K562 (cell line): ENCODE measurements at regions not wholly inside any gene's neighbourhood (a gene's known extent, or its start where the extent isn't known, plus 50 kb on each side); places are given as distances from the start of the nearest gene placed in this dataset.
"Not testable (repeated sequence)": the region's sequence is repeated elsewhere in the genome, so short reads cannot be mapped to it uniquely, and the experiment has no call there.

Experiments used
- ATAC-seq: fragments of 200-7000 bp; cut with Tn5 transposase; 3 replicates; pipeline ENCODE4 v1.9.1; 2020; ENCODE audit warnings: moderate library complexity
- BruUV-seq: library from RNA; stranded (reverse); fragments of 400-500 nt; replicated peaks from 2 replicates; lab custom pipeline; 2021; lab: Mats Ljungman, UMichigan
- CTCF ChIA-PET: fragments of 300-600 bp; formaldehyde crosslinking; extraction: SDS; loops from one replicate; lab custom pipeline; 2021; ENCODE audit warnings: low intra/inter-chr PET ratio; lab: Yijun Ruan, JAX
- POLR2A ChIA-PET: fragments of 300-600, 350-650 bp; sonication (Branson Sonifier 250); formaldehyde crosslinking; extraction: SDS; loops from one replicate; lab custom pipeline; 2021; ENCODE audit warnings: antibody characterized with exemption, inconsistent platforms; lab: Yijun Ruan, JAX
- DNase-seq, 4 experiments: peaks; one replicate each; pipeline versions ENCODE4 v3.0.0 to v3.0.0-alpha.2; 2011 to 2018; ENCODE audit warnings: low spot score in 3 of 4, mixed read lengths in 3 of 4; ENCODE audit errors: extremely low read depth in 1 of 4
- FAIRE-seq: peaks from 2 replicates; lab custom pipeline; 2011; peaks lifted over from hg19 to GRCh38; lab: Jason Lieb, UNC
- H2AFZ ChIP-seq: 2 replicates; pipeline ENCODE4 v1.6.0; 2011; ENCODE audit warnings: low read depth, low read length, control low read depth, inconsistent platforms
- H3K27ac ChIP-seq: fragments of 200-600 bp; 3 replicates; pipeline ENCODE4 v1.8.0; 2011; ENCODE audit warnings: low read depth, mild to moderate bottlenecking, control low read depth, inconsistent platforms, low read length, moderate library complexity, mixed read lengths; ENCODE audit errors: extremely low read depth
- H3K27me3 ChIP-seq, 2 experiments: fragments of 300-600 bp in 1 of 2; 2 replicates in 1 of 2; 3 replicates in 1 of 2; pipeline versions ENCODE4 v1.6.0 to v1.8.0; 2011; ENCODE audit warnings: inconsistent platforms in 2 of 2, low read length in 2 of 2, mild to moderate bottlenecking in 1 of 2, mixed read lengths in 1 of 2, moderate library complexity in 1 of 2; ENCODE audit not compliant: control insufficient read depth in 2 of 2, insufficient read depth in 2 of 2
- H3K36me3 ChIP-seq: fragments of 300-600 bp; 3 replicates; pipeline ENCODE4 v1.8.0; 2011; ENCODE audit warnings: mild to moderate bottlenecking, low read length, inconsistent platforms; ENCODE audit not compliant: control insufficient read depth, insufficient read depth
- H3K4me1 ChIP-seq, 2 experiments: fragments of 200-600 bp in 1 of 2; replicated peaks in 1 of 2; 2 replicates in 1 of 2; 3 replicates in 1 of 2; pipeline versions ENCODE4 v1.5.1 to v1.8.0; 2011; ENCODE audit warnings: inconsistent platforms in 2 of 2, low read length in 2 of 2, mild to moderate bottlenecking in 1 of 2, mixed read lengths in 1 of 2, moderate library complexity in 1 of 2; ENCODE audit not compliant: control insufficient read depth in 2 of 2, insufficient read depth in 2 of 2
- H3K4me2 ChIP-seq: 2 replicates; pipeline ENCODE4 v1.6.1; 2011; ENCODE audit warnings: low read length, control low read depth, inconsistent platforms, mixed read lengths; ENCODE audit not compliant: insufficient read depth
- H3K4me3 ChIP-seq: fragments of 200-600 bp; sonication (generic), shearing (Covaris generic); 2 replicates; pipeline ENCODE4 v1.5.1; 2016; ENCODE audit warnings: control low read depth, inconsistent platforms
- H3K79me2 ChIP-seq: fragments of 200-600 bp; 3 replicates; pipeline ENCODE4 v1.8.0; 2011; ENCODE audit warnings: low read length, inconsistent platforms; ENCODE audit not compliant: control insufficient read depth, insufficient read depth
- H3K9ac ChIP-seq, 2 experiments: 2 replicates each; pipeline versions ENCODE4 v1.6.0 to v1.6.1; 2011; ENCODE audit warnings: low read depth in 2 of 2, low read length in 2 of 2, control low read depth in 1 of 2, inconsistent platforms in 1 of 2, mild to moderate bottlenecking in 1 of 2, mixed read lengths in 1 of 2; ENCODE audit not compliant: insufficient read depth in 1 of 2
- H3K9me1 ChIP-seq: one replicate; pipeline ENCODE4 v1.6.0; 2011; ENCODE audit warnings: inconsistent platforms, mild to moderate bottlenecking, low read length, moderate library complexity; ENCODE audit not compliant: control insufficient read depth, insufficient read depth
- H3K9me3 ChIP-seq: replicated peaks from 2 replicates; pipeline ENCODE4 v1.5.1; 2011; ENCODE audit warnings: low read depth, low read length, inconsistent platforms; ENCODE audit not compliant: control insufficient read depth, insufficient read depth
- H4K20me1 ChIP-seq: replicated peaks from 2 replicates; pipeline ENCODE4 v1.6.1; 2011; ENCODE audit warnings: low read length, inconsistent platforms, mixed read lengths; ENCODE audit not compliant: control insufficient read depth, insufficient read depth
- CBFA2T3 ChIP-seq: fragments of 450-650 bp; IDR thresholded peaks from 2 replicates; pipeline ENCODE4 v1.6.1; 2017
- EWSR1 ChIP-seq: fragments of 450-650 bp; IDR thresholded peaks from 2 replicates; pipeline ENCODE4 v1.6.1; 2018; ENCODE audit warnings: borderline replicate concordance, mild to moderate bottlenecking, low read depth, moderate library complexity; ENCODE audit not compliant: partially characterized antibody
- FOXO4 ChIP-seq: fragments of 450-650 bp; formaldehyde crosslinking; IDR thresholded peaks from 2 replicates; pipeline ENCODE4 v1.4.0; 2020; ENCODE audit warnings: mild to moderate bottlenecking, moderate library complexity
- SAFB2 ChIP-seq: fragments of 200-400 bp; formaldehyde crosslinking; IDR thresholded peaks from 2 replicates; pipeline ENCODE4 v1.6.1; 2018; ENCODE audit warnings: borderline replicate concordance, low read length, low read depth, moderate library complexity; ENCODE audit not compliant: severe bottlenecking
- SFPQ ChIP-seq: fragments of 200-400 bp; formaldehyde crosslinking; IDR thresholded peaks from 2 replicates; pipeline ENCODE4 v1.6.1; 2017; ENCODE audit warnings: mild to moderate bottlenecking, low read depth, low read length, moderate library complexity
- ZNF431 ChIP-seq: sonication (generic); formaldehyde crosslinking; IDR thresholded peaks from 2 replicates; pipeline ENCODE4 v1.8.0; 2022; ENCODE audit warnings: mild to moderate bottlenecking, missing genetic modification reagents
- ZNF586 ChIP-seq: fragments of 450-650 bp; formaldehyde crosslinking; conservative IDR thresholded peaks from 2 replicates; pipeline ENCODE4 v1.4.0; 2020; ENCODE audit warnings: mild to moderate bottlenecking, moderate library complexity
- ZNF707 ChIP-seq: fragments of 250-450 bp; sonication (Bioruptor Pico); conservative IDR thresholded peaks from 2 replicates; pipeline ENCODE4 v1.8.0; 2022; ENCODE audit warnings: inconsistent platforms, mild to moderate bottlenecking, moderate library complexity
- WGBS: fragments of 100-300 bp; shearing (Covaris generic); methylation state at CpG from one replicate; pipeline ENCODE4 v1.1.6; 2016; ENCODE audit warnings: low coverage, mixed read lengths; ENCODE audit not compliant: insufficient coverage; ENCODE audit errors: missing lambda C conversion rate; 5-methylcytosine and 5-hydroxymethylcytosine counted together
- in situ Hi-C: fragments of 300-500 bp; cut with MboI; formaldehyde crosslinking; loops from 4 replicates; pipeline ENCODE4 v1.15.0; 2018; ENCODE audit warnings: inconsistent platforms, mixed read lengths
- intact Hi-C: fragments of 100-400 bp; cut with micrococcal nuclease; formaldehyde crosslinking; loops from 2 replicates; pipeline ENCODE4 v1.14.2; 2022

- CTCF ChIA-PET = no interaction called here
- H2AFZ ChIP-seq = no peak overlapping the region
- FAIRE-seq = no peak
Observed at GRCh38 chr18:71304856-71305255, 1016.0 kb downstream of the SOCS6 start.

GRCh38 chr18:71303743-71304142 is 1014.9 kb downstream of the SOCS6 start:
- H3K9me1 ChIP-seq, H4K20me1 ChIP-seq, CTCF ChIA-PET, FAIRE-seq, H3K27ac ChIP-seq, H2AFZ ChIP-seq, H3K79me2 ChIP-seq, DNase-seq, H3K4me2 ChIP-seq, H3K9me3 ChIP-seq, H3K27me3 ChIP-seq, POLR2A ChIA-PET, H3K36me3 ChIP-seq, in situ Hi-C loops, H3K9ac ChIP-seq, intact Hi-C loops, H3K4me1 ChIP-seq, H3K4me3 ChIP-seq, ATAC-seq, BruUV-seq: not testable (repeated sequence)
- 0% methylated on average over 1 of the region's 3 CpGs for WGBS

More at GRCh38 chr18:71304856-71305255, 1016.0 kb downstream of the SOCS6 start:
- Histone ChIP-seq H3K4me3 (no peak overlapping the region), H3K9ac (no peak overlapping the region), H3K27me3 (no peaks in the 10 kb centered on the region), H3K4me2 (no peak overlapping the region), H3K9me3 (no peaks in the 10 kb centered on the region), H3K4me1 (no peaks in the 10 kb centered on the region)
- intact Hi-C loops = no loop called here
- 0% methylated on average over 2 of the region's 2 CpGs for WGBS
- TF ChIP-seq ZNF707 = no peak
- TF ChIP-seq ZNF431 (CRISPR knock-in tag) = no peak
- TF ChIP-seq SFPQ = no peak
- TF ChIP-seq CBFA2T3 = no peak
- no peak for TF ChIP-seq SAFB2
- TF ChIP-seq ZNF586 (CRISPR knock-in tag) = no peak
- no peak for TF ChIP-seq FOXO4 (CRISPR knock-in tag)
- TF ChIP-seq EWSR1 = no peak
- TF ChIP-seq, all 486 proteins: peak for 0
- DNase-seq = no peak
- in situ Hi-C loops = no loop called here
- H3K79me2 ChIP-seq = no peaks in the 10 kb centered on the region
- POLR2A ChIA-PET = no interaction called here
- no peak for ATAC-seq
- BruUV-seq = no TSS peak
- no peaks in the 10 kb centered on the region for H3K9me1 ChIP-seq
- H3K27ac ChIP-seq = no peak overlapping the region
- H3K36me3 ChIP-seq = no peaks in the 10 kb centered on the region
- H4K20me1 ChIP-seq = no peaks in the 10 kb centered on the region
